Transverse colon (tissue), 4 donors: ENCODE measurements at regions not wholly inside any gene's neighbourhood (a gene's known extent, or its start where the extent isn't known, plus 50 kb on each side); places are given as distances from the start of the nearest gene placed in this dataset.
A peak's percentile ranks its signal among the peaks of the same experiment; 100 is the strongest.
"Not testable (repeated sequence)": the region's sequence is repeated elsewhere in the genome, so short reads cannot be mapped to it uniquely, and the experiment has no call there.

ENCODE experiments used
- DNase-seq: peaks from one replicate; pipeline ENCODE4 v3.0.0-alpha.2; 2019
- H3K27ac ChIP-seq, 4 donors: fragments of 200-600 bp; sonication (generic); 2 replicates each; pipeline ENCODE4 v1.5.1; 2016 to 2018; ENCODE audit warnings: inconsistent platforms in 4 of 4
- H3K27me3 ChIP-seq: fragments of 200-600 bp; sonication (generic); 2 replicates; pipeline ENCODE4 v1.5.1; 2017; ENCODE audit warnings: inconsistent platforms
- H3K36me3 ChIP-seq, 4 donors: fragments of 200-600 bp; sonication (generic); 2 replicates each; pipeline ENCODE4 v1.5.1; 2017 to 2019; ENCODE audit warnings: inconsistent platforms in 4 of 4
- H3K4me1 ChIP-seq, 4 donors: fragments of 200-600 bp; sonication (generic); 2 replicates each; pipeline ENCODE4 v1.5.1; 2017 to 2020; ENCODE audit warnings: inconsistent platforms in 4 of 4
- H3K4me3 ChIP-seq, 4 donors: fragments of 200-600 bp; sonication (generic); 1 replicate in 1 of 4; 2 replicates in 3 of 4; pipeline versions ENCODE4 v1.5.1 to v1.6.1; 2017 to 2019; ENCODE audit warnings: inconsistent platforms in 4 of 4
- H3K9me3 ChIP-seq, 2 donors: fragments of 200-600 bp; sonication (generic); 2 replicates each; pipeline ENCODE4 v1.5.1; 2017 to 2019; ENCODE audit warnings: inconsistent platforms in 2 of 2
- WGBS, 2 donors: methylation state at CpG; one replicate each; pipeline ENCODE4 v1.1.5; 2018; ENCODE audit warnings: low coverage in 1 of 2; 5-methylcytosine and 5-hydroxymethylcytosine counted together
- in situ Hi-C, 4 donors: fragments of 200-750 bp; cut with MboI; loops; one replicate each; pipeline versions ENCODE4 v1.15.0 to v1.15.1; 2017; ENCODE audit warnings: low sequenced_read_pairs in 3 of 4, low pct_ligation_motif_present in 1 of 4, low pct_unique_long_range_greater_than_20kb in 1 of 4
- intact Hi-C: fragments of 100-400 bp; cut with DNase I; formaldehyde crosslinking; loops from one replicate; pipeline ENCODE4 v1.15.1; 2023; ENCODE audit warnings: low total_unique reads

DNA sequence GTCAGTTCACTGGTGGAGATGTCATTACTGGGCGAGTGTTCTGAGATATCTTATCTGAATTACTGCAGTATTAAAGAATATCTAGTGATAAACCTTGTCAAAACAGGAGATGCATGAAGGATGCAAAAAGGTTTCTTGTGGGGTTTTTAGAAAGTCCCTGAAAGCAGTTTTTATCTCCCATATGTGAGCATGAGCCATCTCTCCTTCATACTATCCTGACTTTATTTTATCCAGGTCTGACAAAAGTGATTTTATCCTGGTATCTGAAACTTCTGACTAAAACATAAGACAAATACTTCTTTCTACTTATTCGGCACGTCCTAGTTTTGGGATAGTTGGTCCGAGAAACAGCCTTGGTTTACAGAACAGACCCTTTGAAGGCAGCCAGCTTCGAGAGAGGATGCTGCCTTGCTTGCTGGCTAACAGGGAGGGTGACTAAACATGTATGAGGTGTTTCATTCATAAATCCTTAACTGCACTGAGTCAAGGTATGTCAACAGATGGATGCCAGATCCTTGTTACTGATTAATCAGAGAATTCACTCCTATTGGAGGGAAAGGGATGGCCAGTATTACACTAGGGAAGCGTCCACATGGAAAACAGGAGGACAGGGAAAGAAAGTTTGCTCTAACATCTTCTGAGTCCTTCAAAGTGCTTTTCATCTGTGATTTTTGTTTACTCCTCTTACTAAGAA is 172.8 kb upstream of the FAM240B start:
- H3K9me3 ChIP-seq, H3K4me1 ChIP-seq, in situ Hi-C loops, intact Hi-C loops, H3K4me3 ChIP-seq, H3K27me3 ChIP-seq, H3K27ac ChIP-seq, H3K36me3 ChIP-seq: not testable (repeated sequence)
- no CpG with 5 or more reads among the region's 6 CpGs for WGBS, 2 donors
- DNase-seq = peak; percentile 3

DNA sequence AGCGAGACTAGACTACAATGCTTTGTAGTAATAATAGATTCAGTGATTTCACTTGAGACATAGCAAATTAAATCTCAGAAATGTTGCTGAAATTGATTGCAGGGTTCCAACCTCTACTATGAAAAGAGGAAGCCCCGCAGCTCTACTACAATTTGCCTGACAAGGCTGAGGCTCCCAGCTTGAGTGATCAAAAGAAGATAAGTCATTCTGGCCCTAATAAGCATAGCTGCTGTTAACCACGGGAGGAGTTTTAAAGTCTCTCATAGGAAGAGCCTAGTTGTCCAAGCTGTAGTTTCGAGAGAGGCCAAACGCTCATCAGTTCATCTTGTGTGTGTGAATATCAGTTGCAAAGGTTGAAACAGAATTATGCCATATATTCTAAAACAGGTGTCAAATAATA is 166.1 kb upstream of the FAM240B start:
- H3K36me3 ChIP-seq, in situ Hi-C loops, H3K27ac ChIP-seq, H3K9me3 ChIP-seq, H3K27me3 ChIP-seq, intact Hi-C loops, H3K4me3 ChIP-seq, DNase-seq, H3K4me1 ChIP-seq: not testable (repeated sequence)
- 70% methylated on average over 1 of the region's 5 CpGs; no CpG with 5 or more reads in 1 of the 2 donors for WGBS, 2 donors

GRCh38 chr9:38875616-38876015 is 155.7 kb upstream of the FAM240B start:
- H3K27me3 ChIP-seq, H3K27ac ChIP-seq, DNase-seq, intact Hi-C loops, in situ Hi-C loops, H3K36me3 ChIP-seq, H3K9me3 ChIP-seq, H3K4me3 ChIP-seq, H3K4me1 ChIP-seq: not testable (repeated sequence)
- 91% methylated on average over 3 of the region's 7 CpGs; no CpG with 5 or more reads in 1 of the 2 donors for WGBS, 2 donors

DNA sequence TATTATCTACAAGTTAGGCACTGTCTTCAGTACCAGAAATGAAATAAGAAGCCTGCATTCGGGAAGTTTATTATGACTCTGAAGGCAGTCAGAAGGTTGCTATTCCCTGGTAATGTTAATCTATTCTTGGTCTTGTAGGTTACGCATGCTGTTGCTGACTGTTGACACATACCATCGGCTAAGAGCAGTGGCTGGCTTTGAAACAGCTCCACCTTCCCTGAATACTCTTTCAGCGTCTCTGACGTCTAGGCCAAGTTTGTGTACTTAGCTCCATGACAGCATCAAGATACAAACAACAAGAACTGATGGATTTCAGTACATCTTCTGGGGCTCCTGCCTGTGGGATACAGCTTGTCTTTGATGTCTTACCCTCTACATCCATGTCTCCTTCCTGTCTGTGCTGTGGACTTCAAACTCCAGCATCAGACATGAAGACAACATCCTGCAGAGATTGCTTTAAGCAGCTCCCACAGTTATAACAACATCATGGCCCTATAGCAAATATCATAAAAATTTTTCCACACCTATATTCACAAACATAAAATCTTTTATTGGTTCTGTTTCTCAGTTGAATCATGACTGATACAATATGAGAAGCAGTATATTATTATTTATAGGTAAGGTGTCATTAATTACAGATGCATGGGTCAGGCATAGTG is 151.5 kb upstream of the FAM240B start:
- no CpG with 5 or more reads among the region's 5 CpGs for WGBS, 2 donors
- H3K4me3 ChIP-seq, H3K36me3 ChIP-seq, intact Hi-C loops, H3K27me3 ChIP-seq, H3K9me3 ChIP-seq, H3K27ac ChIP-seq, DNase-seq, H3K4me1 ChIP-seq, in situ Hi-C loops: not testable (repeated sequence)

- H3K9me3 ChIP-seq, H3K36me3 ChIP-seq, intact Hi-C loops, in situ Hi-C loops, H3K4me3 ChIP-seq, H3K27ac ChIP-seq, H3K27me3 ChIP-seq, DNase-seq, H3K4me1 ChIP-seq: not testable (repeated sequence)
- WGBS, 2 donors = no CpG with 5 or more reads among the region's 1 CpG
Measured at GRCh38 chr9:38859827-38860226, 139.9 kb upstream of the FAM240B start.

GRCh38 chr9:38848966-38849365 is 129.0 kb upstream of the FAM240B start:
- not testable (repeated sequence) for DNase-seq, H3K27me3 ChIP-seq

DNA sequence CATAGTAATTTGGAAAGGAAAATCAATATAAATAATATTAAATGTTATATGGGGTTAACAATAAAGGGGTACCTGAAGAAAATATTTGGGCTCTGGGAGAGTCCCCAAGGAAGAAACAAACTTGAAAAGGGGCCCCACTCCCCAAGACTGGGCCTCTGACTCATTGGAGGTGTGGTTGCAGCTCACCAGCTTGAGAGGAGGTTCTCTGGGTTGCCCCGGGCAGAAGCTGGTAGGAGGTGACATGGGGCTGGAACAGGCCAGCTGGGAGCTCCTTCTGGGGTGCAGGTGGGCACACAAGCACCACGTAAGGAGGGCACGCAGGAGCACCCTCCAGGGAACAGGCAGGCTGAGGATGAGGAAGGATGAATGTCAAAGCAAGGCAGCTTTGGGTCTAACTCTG is 120.3 kb upstream of the FAM240B start:
- DNase-seq, H3K4me3 ChIP-seq, H3K4me1 ChIP-seq, H3K36me3 ChIP-seq, in situ Hi-C loops, intact Hi-C loops, H3K27me3 ChIP-seq, H3K27ac ChIP-seq, H3K9me3 ChIP-seq: not testable (repeated sequence)
- 76% methylated on average over 3 of the region's 3 CpGs; no CpG with 5 or more reads in 1 of the 2 donors for WGBS, 2 donors

More at GRCh38 chr9:38848966-38849365, 129.0 kb upstream of the FAM240B start:
- H3K36me3 ChIP-seq, H3K4me1 ChIP-seq, H3K27ac ChIP-seq, H3K9me3 ChIP-seq, in situ Hi-C loops, intact Hi-C loops, H3K4me3 ChIP-seq: not testable (repeated sequence)
- no CpG with 5 or more reads among the region's 10 CpGs for WGBS, 2 donors

DNA sequence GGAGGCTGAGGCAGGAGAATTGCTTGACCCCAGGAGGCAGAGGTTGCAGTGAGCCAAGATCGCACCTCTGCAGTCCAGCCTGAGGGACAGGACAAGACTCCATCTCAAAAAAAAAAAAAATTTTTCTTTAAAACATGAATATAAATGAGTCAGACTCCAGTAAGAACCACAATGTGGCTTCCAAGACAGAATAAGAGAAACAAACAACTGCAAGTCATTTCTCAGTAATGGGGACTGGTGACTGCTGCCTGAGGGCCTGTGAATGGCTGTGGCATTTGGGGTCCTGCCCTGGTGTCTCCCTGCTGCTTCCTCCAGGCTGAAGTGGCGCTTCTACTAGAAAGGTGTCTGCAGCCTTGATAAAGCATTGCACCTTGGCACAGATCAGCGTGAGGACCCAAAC is 113.8 kb upstream of the FAM240B start:
- intact Hi-C loops = not testable (repeated sequence)

DNA sequence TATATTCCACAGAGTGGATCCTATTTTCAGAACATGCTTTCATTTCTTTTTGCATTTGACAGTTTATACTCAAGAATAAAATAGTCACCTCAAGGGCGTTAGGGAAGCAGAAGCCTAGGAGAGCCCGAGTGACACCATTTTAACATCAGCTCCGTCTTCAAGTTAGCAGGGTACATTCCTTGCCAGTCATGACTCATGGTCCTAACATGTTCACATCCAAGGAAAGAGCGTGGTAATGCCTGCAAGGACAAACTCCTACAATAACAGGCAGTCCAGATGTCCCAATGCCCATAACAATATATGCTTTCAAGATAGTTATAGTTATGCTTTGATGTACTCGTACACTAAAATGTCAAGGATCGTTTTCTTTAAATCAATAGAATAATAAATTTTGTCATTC is 93.9 kb upstream of the FAM240B start:
- in situ Hi-C loops, intact Hi-C loops, DNase-seq, H3K27me3 ChIP-seq, H3K9me3 ChIP-seq, H3K27ac ChIP-seq, H3K4me3 ChIP-seq, H3K4me1 ChIP-seq, H3K36me3 ChIP-seq: not testable (repeated sequence)
- 75 to 80% methylated on average over 2 to 5 of the region's 6 CpGs for WGBS, 2 donors

More for the DNA sequence above, 113.8 kb upstream of the FAM240B start:
- H3K36me3 ChIP-seq, H3K27ac ChIP-seq, H3K9me3 ChIP-seq, in situ Hi-C loops, H3K4me3 ChIP-seq, H3K4me1 ChIP-seq, H3K27me3 ChIP-seq, DNase-seq: not testable (repeated sequence)
- WGBS, 2 donors = 79% methylated on average over 1 of the region's 3 CpGs; no CpG with 5 or more reads in 1 of the 2 donors

DNA sequence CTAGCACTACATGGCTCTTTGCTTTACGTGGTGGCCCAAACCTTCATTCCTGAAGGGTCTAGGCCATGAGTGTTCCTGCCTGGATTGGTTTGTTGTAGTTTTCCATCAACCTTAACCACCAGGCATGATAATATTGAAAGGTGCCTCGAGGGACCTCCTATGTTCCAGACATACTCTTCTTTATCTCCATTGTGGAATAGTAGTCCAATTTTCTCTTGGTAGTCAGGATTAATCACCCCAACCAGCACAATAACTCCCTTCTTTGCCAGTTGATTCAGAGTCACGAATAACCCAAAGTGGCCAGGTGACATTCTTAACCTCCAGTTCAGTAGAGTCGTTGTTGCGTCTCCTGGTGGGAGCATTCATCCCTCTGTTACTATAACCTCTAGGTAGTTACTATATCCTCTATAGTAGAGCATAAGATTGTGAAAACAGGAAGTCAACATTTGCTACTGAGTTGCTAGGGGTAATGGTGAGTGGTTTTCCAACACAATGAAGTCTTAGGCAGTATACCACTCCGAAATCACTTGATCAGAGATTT is 88.1 kb upstream of the FAM240B start:
- H3K4me1 ChIP-seq, DNase-seq, H3K4me3 ChIP-seq, intact Hi-C loops, H3K36me3 ChIP-seq, H3K27ac ChIP-seq, H3K9me3 ChIP-seq, in situ Hi-C loops, H3K27me3 ChIP-seq: not testable (repeated sequence)
- 50 to 100% methylated on average over 1 of the region's 6 CpGs for WGBS, 2 donors
